Hematopoietic multipotent progenitor cell treated with erythropoietin and hydrocortisone succinate and interleukin-3 and kit ligand, for 15 days (in vitro differentiated cells): ENCODE measurements at regions not wholly inside any gene's neighbourhood (a gene's known extent, or its start where the extent isn't known, plus 50 kb on each side); places are given as distances from the start of the nearest gene placed in this dataset.
"Not testable (repeated sequence)": the region's sequence is repeated elsewhere in the genome, so short reads cannot be mapped to it uniquely, and the experiment has no call there.

Source experiments
- DNase-seq: peaks from one replicate; pipeline ENCODE4 v3.0.0-alpha.2; 2015; ENCODE audit warnings: low spot score

GRCh38 chr2:7852546-7852945 lies 829.3 kb upstream of the ID2 start:
- DNase-seq = no peak

- no peak for DNase-seq
Measured at GRCh38 chr2:7857904-7858303, 824.0 kb upstream of the ID2 start.

GRCh38 chr2:7858624-7859023 lies 823.2 kb upstream of the ID2 start:
- DNase-seq = no peak

DNA sequence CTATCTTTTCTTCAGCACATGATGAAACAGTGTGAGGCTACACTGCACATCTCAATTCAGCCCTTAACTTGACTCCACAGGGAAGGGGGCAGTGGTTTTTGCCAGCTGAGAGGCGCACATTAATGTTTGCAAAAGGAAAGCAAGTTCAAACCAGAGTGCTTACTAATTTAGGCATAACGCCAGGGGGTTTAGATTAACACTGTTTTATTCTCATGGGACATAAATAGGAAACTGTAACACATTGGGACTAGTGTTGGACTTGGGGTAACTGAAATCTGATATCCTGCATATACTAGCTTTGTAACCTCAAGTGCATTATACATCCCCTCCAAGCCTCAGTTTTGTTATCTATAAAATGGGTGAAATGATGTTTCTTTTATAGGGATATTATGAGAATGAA lies 821.2 kb upstream of the ID2 start:
- no peak for DNase-seq

DNA sequence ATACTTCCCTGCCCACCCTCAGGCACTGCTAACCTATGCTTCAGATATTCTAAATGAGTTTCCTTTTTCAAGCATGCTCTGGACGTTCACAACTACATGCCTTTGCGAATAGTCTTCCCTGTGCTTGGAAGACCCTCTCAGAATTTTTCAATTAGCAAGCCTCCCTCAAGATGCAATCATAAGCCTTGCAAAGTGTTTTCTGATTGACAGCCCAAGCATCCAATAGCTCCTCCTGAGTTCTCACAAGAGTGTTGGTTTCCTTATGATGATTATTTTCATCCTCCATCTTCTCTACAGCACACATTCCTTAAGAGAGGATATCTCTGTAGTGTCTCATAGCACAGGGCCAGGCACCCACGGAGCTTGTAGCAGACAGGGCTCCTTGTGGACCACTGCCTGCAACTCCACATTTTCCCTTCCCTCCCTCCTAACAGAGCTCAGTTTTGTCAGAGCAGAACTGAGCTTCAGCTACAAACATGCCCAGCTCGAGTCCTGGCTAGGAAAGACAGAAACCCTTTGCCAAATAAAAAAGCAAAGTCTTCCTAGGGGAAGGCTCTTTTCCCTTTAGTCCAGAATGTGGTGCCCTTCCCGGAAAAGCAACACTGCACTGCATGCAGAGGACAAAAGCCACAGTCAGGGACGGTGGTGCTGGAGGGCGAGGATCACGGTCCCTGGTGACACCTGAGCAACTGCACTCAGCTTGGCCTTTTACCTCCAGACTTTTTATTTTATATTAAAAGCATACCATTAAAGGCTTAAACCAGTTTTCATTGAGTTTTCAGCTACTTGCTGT lies 819.8 kb upstream of the ID2 start:
- no peak for DNase-seq

GRCh38 chr2:7866104-7866503 lies 815.8 kb upstream of the ID2 start:
- DNase-seq = no peak

- DNase-seq = no peak
Measured at GRCh38 chr2:7866825-7867224, 815.0 kb upstream of the ID2 start.

DNA sequence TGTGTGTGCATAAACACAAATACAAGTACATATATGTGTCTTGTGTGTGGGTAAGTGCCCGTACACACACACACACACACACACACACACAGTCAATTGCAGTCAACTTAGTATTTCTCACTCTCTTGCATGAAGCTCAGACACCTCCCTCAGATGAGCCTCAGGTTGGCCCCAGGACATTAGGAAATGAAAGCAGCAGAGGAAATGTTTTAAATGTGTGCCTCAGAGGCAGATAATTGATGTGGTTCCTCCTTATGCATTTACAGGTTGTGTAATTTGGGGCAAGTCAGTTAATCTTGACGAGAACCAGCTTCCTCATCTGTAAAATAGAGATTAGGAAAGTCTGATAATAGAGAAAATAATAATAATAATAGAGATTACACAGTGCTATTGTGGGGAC lies 814.0 kb upstream of the ID2 start:
- DNase-seq = no peak

- no peak for DNase-seq
Measured at GRCh38 chr2:7868836-7869235, 813.0 kb upstream of the ID2 start.

DNA sequence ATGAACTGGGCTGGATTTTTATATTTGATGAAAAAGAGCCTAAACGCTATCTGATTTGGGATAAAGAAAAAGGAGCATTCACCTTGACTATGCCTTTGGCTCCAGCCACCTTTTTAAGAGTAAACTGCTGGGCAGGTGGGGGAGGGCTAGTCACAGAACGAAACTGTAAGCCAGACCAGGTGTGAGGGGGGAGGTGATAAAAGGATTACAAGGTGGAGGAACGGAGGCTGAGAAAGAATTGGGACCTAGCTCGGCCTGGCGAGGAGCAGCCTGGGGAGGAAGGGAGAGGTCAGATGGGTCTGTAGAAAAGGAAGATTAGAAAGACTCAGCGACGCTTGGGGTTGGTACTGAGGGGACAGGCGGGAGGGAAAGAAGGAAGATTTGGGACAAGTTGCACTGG lies 805.4 kb upstream of the ID2 start:
- not testable (repeated sequence) for DNase-seq

GRCh38 chr2:7878266-7878665 lies 803.6 kb upstream of the ID2 start:
- DNase-seq = not testable (repeated sequence)

- DNase-seq = no peak
Measured at GRCh38 chr2:7878786-7879482, 802.9 kb upstream of the ID2 start.

DNA sequence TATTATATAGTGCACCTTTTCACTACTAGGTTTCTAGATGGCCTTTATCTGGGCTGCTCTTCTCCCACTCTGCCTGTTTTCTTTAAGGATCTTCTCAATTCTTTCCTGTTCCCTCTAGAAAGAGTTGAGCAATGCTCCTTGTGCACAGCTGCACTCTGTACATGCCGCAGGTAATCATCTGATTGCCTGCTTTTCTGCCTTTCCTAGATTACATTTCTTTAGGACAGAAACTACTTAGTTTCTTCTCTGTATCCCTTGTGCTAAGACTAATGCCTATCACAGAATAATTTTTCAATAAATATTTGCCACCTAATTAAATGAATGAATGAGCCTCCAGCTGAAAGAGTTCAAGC lies 802.4 kb upstream of the ID2 start:
- no peak for DNase-seq

DNA sequence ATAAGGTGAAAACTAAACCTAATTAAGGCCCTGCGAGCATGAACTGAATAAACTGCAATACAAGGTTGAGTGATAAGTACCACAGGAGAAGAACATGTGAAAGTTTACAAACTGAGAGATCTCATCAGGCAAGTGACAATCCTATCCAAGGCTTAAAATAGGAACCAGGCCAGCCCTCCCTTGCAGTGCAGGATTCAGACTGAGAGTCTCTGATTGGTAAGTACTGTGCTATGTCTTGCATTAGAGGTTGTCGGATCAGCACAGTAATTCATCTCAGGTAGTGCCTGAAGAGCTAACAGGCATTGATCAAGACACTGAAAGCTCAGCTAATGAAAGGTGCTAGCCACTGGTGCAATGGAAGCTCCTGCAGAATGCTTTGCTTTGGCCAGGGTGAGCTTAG lies 801.7 kb upstream of the ID2 start:
- DNase-seq = no peak

- DNase-seq = no peak
Measured at GRCh38 chr2:7880566-7880965, 801.3 kb upstream of the ID2 start.

GRCh38 chr2:7881063-7881462 lies 800.8 kb upstream of the ID2 start:
- DNase-seq = no peak

DNA sequence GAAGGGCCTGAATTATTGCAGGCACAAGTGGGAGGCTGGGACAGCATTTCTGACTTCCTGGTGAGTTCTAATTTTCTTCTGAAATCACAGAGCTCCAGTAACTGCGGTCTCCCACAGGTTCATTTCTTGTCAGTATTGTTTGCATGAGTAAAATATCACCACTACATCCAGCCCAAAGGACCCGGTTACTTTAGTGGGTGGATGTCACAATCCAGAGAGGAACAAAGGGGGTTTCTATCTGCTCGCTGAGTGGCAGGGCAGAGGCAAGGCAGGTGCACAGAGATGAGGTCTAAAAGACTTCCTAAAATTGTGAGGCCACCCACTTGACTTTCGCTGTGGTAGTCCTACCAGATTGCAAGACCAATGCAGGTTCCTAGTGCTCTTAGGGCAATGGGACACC lies 800.4 kb upstream of the ID2 start:
- no peak for DNase-seq

- DNase-seq = no peak
Measured at GRCh38 chr2:7882296-7882695, 799.6 kb upstream of the ID2 start.

GRCh38 chr2:7884338-7884737 lies 797.5 kb upstream of the ID2 start:
- DNase-seq = no peak

DNA sequence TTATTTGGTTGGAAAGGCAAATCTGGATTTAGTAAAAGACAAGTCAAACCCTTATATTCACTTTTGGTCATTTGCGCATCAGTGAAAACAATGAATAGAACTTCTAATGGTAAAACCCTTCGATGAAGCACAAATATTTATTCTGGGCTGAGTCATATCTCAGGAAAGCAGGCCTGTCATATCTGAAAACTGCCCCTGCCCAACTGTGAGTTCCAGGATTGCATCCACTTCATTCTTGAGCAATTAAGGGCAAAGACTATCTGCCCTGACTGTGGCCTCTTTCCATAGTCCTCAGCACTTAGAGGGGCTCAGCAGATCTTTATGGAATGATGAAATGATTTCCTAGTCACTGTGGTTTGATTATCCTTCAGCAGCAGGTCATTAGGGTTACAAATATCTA lies 795.2 kb upstream of the ID2 start:
- DNase-seq = no peak

- DNase-seq = no peak
Measured at GRCh38 chr2:7887441-7887840, 794.4 kb upstream of the ID2 start.

DNA sequence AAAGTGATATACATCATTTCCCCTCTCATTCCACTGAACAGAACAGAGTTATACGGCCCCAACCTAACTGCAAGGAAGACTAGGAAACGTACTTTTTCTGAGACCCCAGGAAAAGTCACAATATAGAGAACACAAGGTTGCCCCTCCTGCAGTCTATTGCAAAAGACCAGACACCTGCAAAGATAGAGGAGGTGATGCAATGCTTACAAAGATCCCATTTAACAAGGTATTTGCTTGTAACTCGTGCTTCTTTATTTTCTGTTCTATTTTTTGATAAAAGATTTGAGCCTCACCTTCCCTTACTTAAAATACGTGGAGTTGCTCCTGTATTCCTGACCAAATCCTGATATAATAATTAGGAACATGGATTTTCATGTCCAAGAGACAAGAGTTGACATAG lies 793.0 kb upstream of the ID2 start:
- no peak for DNase-seq

DNA sequence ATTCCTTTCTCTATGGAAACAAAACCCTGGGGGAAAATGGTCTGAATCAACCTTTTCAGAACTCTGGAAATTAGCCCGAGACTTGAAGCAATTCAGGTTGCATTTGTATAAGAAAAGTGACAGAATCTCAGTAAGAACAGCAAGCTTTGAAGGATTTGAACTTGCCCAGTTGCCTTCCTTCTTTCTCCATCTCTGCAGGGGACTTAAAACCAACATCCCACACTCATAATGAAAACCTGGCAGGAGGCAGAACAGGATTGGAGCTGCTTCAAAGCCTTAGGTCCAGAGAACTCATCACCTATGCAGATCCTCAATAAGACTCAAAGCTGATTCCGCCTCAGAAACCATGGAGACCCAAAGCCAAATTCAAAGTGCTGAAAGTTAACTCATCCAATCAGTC lies 790.5 kb upstream of the ID2 start:
- no peak for DNase-seq

GRCh38 chr2:7895289-7895688 lies 786.6 kb upstream of the ID2 start:
- DNase-seq = no peak
